ENCODE measurements at regions not wholly inside any gene's neighbourhood (a gene's known extent, or its start where the extent isn't known, plus 50 kb on each side); places are given as distances from the start of the nearest gene placed in this dataset.

DNA sequence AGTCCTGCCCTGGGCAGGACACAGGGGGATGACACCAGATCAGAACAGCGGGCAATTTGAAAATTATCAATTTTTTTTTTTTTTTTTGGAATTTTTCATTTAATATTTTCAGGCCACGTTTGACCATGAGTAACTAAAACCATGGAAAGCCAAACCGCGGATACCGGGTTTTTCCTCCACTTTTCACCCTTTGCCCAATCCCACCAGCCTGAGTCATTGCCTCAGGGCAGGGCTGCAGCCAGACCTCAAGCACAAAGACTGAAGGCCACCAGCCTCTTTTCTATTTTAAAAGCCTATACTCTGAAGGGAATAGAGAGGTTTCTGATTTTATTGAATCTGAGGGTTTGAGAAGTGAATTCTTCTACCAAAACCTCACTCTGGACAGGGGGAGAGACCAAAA lies 381.1 kb downstream of the IRS1 start:
- H3K4me3 Mint-ChIP-seq: no peak overlapping the region
- no peaks in the 10 kb centered on the region for H3K27me3 Mint-ChIP-seq (ENCODE audit: low read depth)
- TF ChIP-seq, protein P1, sequence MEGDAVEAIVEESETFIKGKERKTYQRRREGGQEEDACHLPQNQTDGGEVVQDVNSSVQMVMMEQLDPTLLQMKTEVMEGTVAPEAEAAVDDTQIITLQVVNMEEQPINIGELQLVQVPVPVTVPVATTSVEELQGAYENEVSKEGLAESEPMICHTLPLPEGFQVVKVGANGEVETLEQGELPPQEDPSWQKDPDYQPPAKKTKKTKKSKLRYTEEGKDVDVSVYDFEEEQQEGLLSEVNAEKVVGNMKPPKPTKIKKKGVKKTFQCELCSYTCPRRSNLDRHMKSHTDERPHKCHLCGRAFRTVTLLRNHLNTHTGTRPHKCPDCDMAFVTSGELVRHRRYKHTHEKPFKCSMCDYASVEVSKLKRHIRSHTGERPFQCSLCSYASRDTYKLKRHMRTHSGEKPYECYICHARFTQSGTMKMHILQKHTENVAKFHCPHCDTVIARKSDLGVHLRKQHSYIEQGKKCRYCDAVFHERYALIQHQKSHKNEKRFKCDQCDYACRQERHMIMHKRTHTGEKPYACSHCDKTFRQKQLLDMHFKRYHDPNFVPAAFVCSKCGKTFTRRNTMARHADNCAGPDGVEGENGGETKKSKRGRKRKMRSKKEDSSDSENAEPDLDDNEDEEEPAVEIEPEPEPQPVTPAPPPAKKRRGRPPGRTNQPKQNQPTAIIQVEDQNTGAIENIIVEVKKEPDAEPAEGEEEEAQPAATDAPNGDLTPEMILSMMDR (IDR thresholded peaks at IDR 0.05; ENCODE audit: unreplicated experiment in 3 of 3): no peak
- no peaks in the 10 kb centered on the region for H3K9me3 Mint-ChIP-seq
- peaks cover 12% of the 10 kb centered on the region for H3K4me1 Mint-ChIP-seq
- no peak overlapping the region for H3K27ac Mint-ChIP-seq
- no peaks in the 10 kb centered on the region for H3K36me3 Mint-ChIP-seq (ENCODE audit: low read depth)

DNA sequence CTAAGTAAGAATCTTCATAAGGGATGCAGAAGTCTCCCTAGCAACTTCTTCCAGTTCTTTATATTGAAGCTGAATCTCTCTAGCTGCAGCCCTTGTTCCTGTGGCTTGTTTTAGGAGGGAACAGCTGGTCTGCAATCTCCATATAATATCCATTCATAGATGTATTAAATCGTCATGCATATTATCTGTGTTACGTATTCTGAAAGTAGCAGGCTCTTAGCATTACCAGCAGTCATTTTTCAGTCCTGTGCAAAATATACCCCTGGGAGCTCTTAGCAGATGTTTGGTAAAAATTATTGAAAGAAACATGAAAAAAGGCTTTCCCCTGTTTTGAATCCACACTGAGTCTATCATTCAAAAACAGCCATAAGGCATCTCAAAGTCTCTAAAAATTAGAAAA lies 385.3 kb downstream of the IRS1 start:
- no peaks in the 10 kb centered on the region for H3K36me3 Mint-ChIP-seq (ENCODE audit: low read depth)

DNA sequence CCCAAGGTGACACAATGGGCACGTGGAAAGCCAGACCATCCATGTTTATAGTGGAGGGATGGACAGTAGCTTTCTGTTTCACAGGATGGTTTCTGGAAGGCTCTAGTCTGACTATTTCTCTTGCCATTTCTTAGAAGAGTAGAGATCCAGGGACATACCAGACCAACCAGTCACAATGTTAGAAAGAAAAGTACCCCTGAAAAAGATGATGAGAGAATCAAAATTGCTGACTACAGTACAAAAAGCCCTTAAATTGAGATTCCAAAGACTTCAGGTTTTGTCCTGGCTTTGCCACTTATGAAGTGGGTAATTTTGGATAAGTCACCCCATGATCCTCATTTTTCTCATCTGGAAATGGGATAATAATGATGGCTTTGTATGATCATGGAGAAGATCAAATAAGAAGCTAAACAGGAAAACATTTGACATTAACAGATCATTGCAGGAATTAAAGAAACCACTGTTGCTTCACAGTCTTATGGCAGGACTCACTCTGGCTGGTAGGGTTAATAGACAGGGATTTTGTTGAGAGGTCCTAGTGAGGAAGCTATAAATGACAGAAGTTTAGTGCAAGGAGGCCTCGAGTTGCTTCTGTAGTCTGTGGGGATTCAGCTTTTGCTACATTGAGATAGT lies 386.0 kb downstream of the IRS1 start:
- Mint-ChIP-seq H3K27me3 (ENCODE audit: low read depth) (no peaks in the 10 kb centered on the region), H3K36me3 (ENCODE audit: low read depth) (no peaks in the 10 kb centered on the region), H3K9me3 (peaks cover 2% of the 10 kb centered on the region), H3K4me3 (no peak overlapping the region), H3K4me1 (peaks cover 26% of the 10 kb centered on the region), H3K27ac (peak overlapping the region; percentile 21 to 61 (median 49))
- TF ChIP-seq, protein P1 (IDR thresholded peaks at IDR 0.05; ENCODE audit: unreplicated experiment in 3 of 3): no peak

More for the DNA sequence above, 385.3 kb downstream of the IRS1 start:
- peak overlapping the region; percentile 21 to 61 (median 49) for H3K27ac Mint-ChIP-seq
- peaks cover 2% of the 10 kb centered on the region for H3K9me3 Mint-ChIP-seq
- no peaks in the 10 kb centered on the region for H3K27me3 Mint-ChIP-seq (ENCODE audit: low read depth)
- TF ChIP-seq, protein P1 (IDR thresholded peaks at IDR 0.05; ENCODE audit: unreplicated experiment in 3 of 3): no peak
- no peak overlapping the region for H3K4me3 Mint-ChIP-seq
- H3K4me1 Mint-ChIP-seq: peaks cover 26% of the 10 kb centered on the region

DNA sequence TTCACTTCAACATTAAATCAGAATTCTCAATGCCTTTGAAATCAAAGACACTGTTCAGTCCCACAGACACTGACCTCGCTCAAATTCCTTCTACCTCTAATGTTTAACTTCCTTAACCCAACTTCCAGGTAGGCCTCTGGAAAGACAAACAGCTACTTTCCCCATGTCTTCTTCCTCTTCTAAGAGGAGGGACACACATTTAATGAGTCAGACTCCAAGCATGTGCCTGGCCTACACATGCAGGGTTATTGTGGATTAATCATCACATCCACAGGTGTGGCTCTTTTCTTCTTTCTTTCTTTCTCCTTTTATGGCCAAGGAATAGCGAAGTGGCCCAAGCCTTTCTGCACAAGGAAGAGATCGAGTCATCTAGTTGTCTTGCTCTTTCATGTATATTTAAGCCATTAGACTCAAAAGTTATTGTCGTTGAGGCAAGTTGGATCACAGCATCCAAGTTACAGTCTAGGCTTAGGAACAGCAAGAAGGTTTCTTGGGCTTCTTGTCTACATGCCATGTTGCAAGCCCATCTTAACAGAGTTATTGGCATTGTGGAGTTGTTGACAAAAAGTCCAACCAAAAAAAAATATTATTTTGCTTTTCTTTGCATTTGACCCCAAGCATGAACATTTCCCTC lies 387.8 kb downstream of the IRS1 start:
- Mint-ChIP-seq H3K9me3 (peaks cover 2% of the 10 kb centered on the region), H3K27me3 (ENCODE audit: low read depth) (no peaks in the 10 kb centered on the region), H3K4me3 (no peak overlapping the region), H3K4me1 (peaks cover 29% of the 10 kb centered on the region), H3K27ac (peak overlapping the region; percentile 1 to 20 (median 3)), H3K36me3 (ENCODE audit: low read depth) (no peaks in the 10 kb centered on the region)
- TF ChIP-seq, protein P1 (IDR thresholded peaks at IDR 0.05; ENCODE audit: unreplicated experiment in 3 of 3): no peak

DNA sequence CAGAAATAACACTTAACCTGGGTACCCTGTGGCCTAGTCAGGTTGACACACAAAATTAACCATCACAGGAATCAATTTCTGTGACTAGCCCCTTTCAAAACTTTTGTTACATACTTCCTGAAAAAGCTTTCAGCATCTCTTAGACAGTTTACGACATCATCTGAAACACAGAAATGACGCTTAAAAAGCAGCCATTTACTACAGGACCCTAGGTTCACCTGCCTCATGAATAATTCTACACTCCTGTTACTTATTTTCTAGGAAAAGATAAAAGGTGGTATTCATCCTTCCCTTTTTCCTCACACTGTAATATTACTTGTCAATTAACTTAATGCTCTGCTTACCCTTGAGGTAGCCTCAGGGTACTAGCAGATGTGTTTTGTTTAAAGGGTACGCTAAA lies 388.4 kb downstream of the IRS1 start:
- TF ChIP-seq, protein P1 (IDR thresholded peaks at IDR 0.05; ENCODE audit: unreplicated experiment in 3 of 3): no peak
- peak overlapping the region in 1 of 3 experiments; percentile 1 for H3K27ac Mint-ChIP-seq
- H3K9me3 Mint-ChIP-seq: peaks cover 2% of the 10 kb centered on the region
- peaks cover 31% of the 10 kb centered on the region for H3K4me1 Mint-ChIP-seq
- no peaks in the 10 kb centered on the region for H3K27me3 Mint-ChIP-seq (ENCODE audit: low read depth)
- H3K4me3 Mint-ChIP-seq: no peak overlapping the region
- H3K36me3 Mint-ChIP-seq (ENCODE audit: low read depth): no peaks in the 10 kb centered on the region

Measured in nephron (organoid).